A673 (cell line): ENCODE measurements at regions not wholly inside any gene's neighbourhood (a gene's known extent, or its start where the extent isn't known, plus 50 kb on each side); places are given as distances from the start of the nearest gene placed in this dataset.

Source experiments
- BruUV-seq: library from RNA; stranded (reverse); fragments of 400-500 nt; replicated peaks from 2 replicates; lab custom pipeline; 2021; lab: Mats Ljungman, UMichigan
- CTCF ChIA-PET: fragments of 300-600 bp; sonication (Branson Sonifier 250); formaldehyde crosslinking; loops from one replicate; lab custom pipeline; 2022; ENCODE audit warnings: antibody characterized with exemption; lab: Charles Lee
- POLR2A ChIA-PET: fragments of 300-600 bp; sonication (Branson Sonifier 250); formaldehyde crosslinking; loops from one replicate; lab custom pipeline; 2022; ENCODE audit warnings: antibody characterized with exemption; ENCODE audit not compliant: low non-redundant PET; lab: Charles Lee
- DNase-seq: peaks from one replicate; pipeline ENCODE4 v3.0.0-alpha.2; 2015; ENCODE audit warnings: low spot score
- H3K27ac ChIP-seq: fragments of 200-600 bp; sonication (generic); 2 replicates; pipeline ENCODE4 v1.5.1; 2016; ENCODE audit warnings: mixed run types, low read depth, mild to moderate bottlenecking, mixed read lengths, antibody characterized with exemption, low read length; ENCODE audit not compliant: poor library complexity, severe bottlenecking
- H3K27me3 ChIP-seq: fragments of 200-600 bp; sonication (generic); replicated peaks from 2 replicates; pipeline ENCODE4 v1.6.1; 2017; ENCODE audit warnings: mixed run types, low read depth, mild to moderate bottlenecking, mixed read lengths, antibody characterized with exemption, low read length; ENCODE audit not compliant: insufficient read depth, poor library complexity
- H3K36me3 ChIP-seq: fragments of 200-600 bp; sonication (generic); 2 replicates; pipeline ENCODE4 v1.6.1; 2016; ENCODE audit warnings: mixed run types, mild to moderate bottlenecking, mixed read lengths, antibody characterized with exemption, low read length; ENCODE audit not compliant: insufficient read depth, poor library complexity, severe bottlenecking
- H3K4me1 ChIP-seq: fragments of 200-600 bp; sonication (generic); 2 replicates; pipeline ENCODE4 v1.6.1; 2017; ENCODE audit warnings: mixed run types, mild to moderate bottlenecking, mixed read lengths, antibody characterized with exemption, low read length; ENCODE audit not compliant: insufficient read depth, poor library complexity, severe bottlenecking
- H3K4me3 ChIP-seq: fragments of 200-600 bp; sonication (generic); 2 replicates; pipeline ENCODE4 v1.5.1; 2016; ENCODE audit warnings: low read depth, mixed run types, mild to moderate bottlenecking, mixed read lengths, low read length; ENCODE audit not compliant: poor library complexity, severe bottlenecking
- H3K9me3 ChIP-seq: fragments of 200-600 bp; sonication (generic); 2 replicates; pipeline ENCODE4 v1.6.1; 2016; ENCODE audit warnings: mixed run types, low read depth, mild to moderate bottlenecking, mixed read lengths, antibody characterized with exemption, low read length; ENCODE audit not compliant: poor library complexity, severe bottlenecking
- CTCF ChIP-seq: fragments of 300-800, 200-600 bp; sonication (generic); conservative IDR thresholded peaks from 2 replicates; pipeline ENCODE4 v1.5.1; 2017; ENCODE audit warnings: low read depth, mild to moderate bottlenecking, antibody characterized with exemption, low read length, moderate library complexity, mixed read lengths
- EZH2 ChIP-seq: fragments of 200-600 bp; sonication (generic); IDR thresholded peaks from 2 replicates; pipeline ENCODE4 v1.6.1; 2017; ENCODE audit warnings: borderline replicate concordance, low read depth, mild to moderate bottlenecking, mixed read lengths, antibody characterized with exemption, low read length; ENCODE audit not compliant: poor library complexity, severe bottlenecking
- intact Hi-C: fragments of 100-400 bp; cut with micrococcal nuclease; formaldehyde crosslinking; loops from one replicate; pipeline ENCODE4 v1.10.0; 2022; ENCODE audit not compliant: unreplicated experiment

DNA sequence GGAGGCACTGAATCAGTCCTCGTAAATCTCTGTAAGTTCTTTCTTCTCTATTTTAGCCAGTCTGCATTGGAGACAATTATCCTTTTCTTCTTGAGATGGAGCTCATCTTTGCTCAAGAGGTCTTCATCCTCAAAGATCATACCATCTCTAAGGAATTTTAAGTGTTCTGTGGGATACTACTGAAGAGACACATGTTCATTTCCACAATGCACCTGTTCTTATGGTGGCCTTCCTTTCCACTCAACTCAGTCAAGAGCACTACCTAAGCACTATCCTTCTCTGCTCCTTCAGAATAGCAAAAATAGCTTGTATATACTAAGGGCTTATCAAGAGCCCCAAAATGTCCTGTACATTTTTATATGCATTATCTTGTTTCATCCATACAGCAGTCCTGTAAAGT lies 214.0 kb downstream of the KLF5 start:
- no peak for DNase-seq
- no peak overlapping the region for H3K27ac ChIP-seq
- intact Hi-C loops: no loop called here
- no peaks in the 10 kb centered on the region for H3K27me3 ChIP-seq
- TF ChIP-seq CTCF: no peak
- no peak for TF ChIP-seq EZH2
- peaks cover 8% of the 10 kb centered on the region for H3K9me3 ChIP-seq
- no peaks in the 10 kb centered on the region for H3K36me3 ChIP-seq
- no peak overlapping the region for H3K4me3 ChIP-seq
- POLR2A ChIA-PET: no interaction called here
- BruUV-seq: no TSS peak
- peaks cover 28% of the 10 kb centered on the region for H3K4me1 ChIP-seq
- CTCF ChIA-PET: no interaction called here

DNA sequence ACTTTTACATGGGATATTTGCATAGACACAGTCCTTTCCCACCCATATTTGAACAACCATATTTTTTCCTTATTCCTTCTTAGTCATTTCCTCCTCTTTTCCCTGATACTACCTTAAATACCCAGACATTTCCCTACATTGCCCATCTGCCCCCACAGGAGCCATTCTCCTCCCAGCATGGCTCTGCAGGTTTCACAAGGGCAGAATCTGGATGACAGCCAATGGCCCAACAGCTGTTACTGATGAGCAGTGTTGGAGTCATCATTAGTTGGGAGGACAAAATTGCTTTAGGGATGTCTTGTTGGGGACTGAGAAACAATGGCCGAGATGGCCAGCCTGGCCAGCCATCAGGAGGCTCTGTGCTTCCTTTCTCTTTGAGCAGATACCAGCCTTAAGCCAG lies 209.5 kb downstream of the KLF5 start:
- intact Hi-C loops: no loop called here
- TF ChIP-seq CTCF: no peak
- TF ChIP-seq EZH2: no peak
- CTCF ChIA-PET: no interaction called here
- POLR2A ChIA-PET: no interaction called here
- no TSS peak for BruUV-seq
- H3K4me1 ChIP-seq: peaks cover 3% of the 10 kb centered on the region
- H3K36me3 ChIP-seq: no peaks in the 10 kb centered on the region
- H3K27me3 ChIP-seq: no peaks in the 10 kb centered on the region
- peak; percentile 63 for DNase-seq
- H3K4me3 ChIP-seq: no peak overlapping the region
- no peak overlapping the region for H3K27ac ChIP-seq
- H3K9me3 ChIP-seq: no peaks in the 10 kb centered on the region

- DNase-seq: no peak
- ChIA-PET CTCF (no interaction called here), POLR2A (no interaction called here)
- no peak overlapping the region for H3K27ac ChIP-seq
- H3K9me3 ChIP-seq: no peaks in the 10 kb centered on the region
- no peaks in the 10 kb centered on the region for H3K27me3 ChIP-seq
- intact Hi-C loops: no loop called here
- no peaks in the 10 kb centered on the region for H3K4me1 ChIP-seq
- TF ChIP-seq CTCF (no peak), EZH2 (no peak)
- BruUV-seq: no TSS peak
- H3K36me3 ChIP-seq: no peaks in the 10 kb centered on the region
- H3K4me3 ChIP-seq: no peak overlapping the region
These were observed 207.9 kb downstream of the KLF5 start for GRCh38 chr13:73266640-73267180.
